ENCODE measurements at regions not wholly inside any gene's neighbourhood (a gene's known extent, or its start where the extent isn't known, plus 50 kb on each side); places are given as distances from the start of the nearest gene placed in this dataset.
"Not testable (repeated sequence)": the region's sequence is repeated elsewhere in the genome, so short reads cannot be mapped to it uniquely, and the experiment has no call there.

- intact Hi-C loops (cut with DNase I): no loop called here
- TF ChIP-seq POLR2AphosphoS5 (IDR thresholded peaks at IDR 0.05): no peak
- TF ChIP-seq POLR2A (IDR thresholded peaks at IDR 0.05): no peak
- TF ChIP-seq CTCF (IDR thresholded peaks at IDR 0.05): no peak
- H3K36me3 ChIP-seq: no peaks in the 10 kb centered on the region
- H3K9me3 ChIP-seq: no peaks in the 10 kb centered on the region
- no peak for DNase-seq (ENCODE audit: low spot score)
- no peak overlapping the region for H3K4me3 ChIP-seq
- no peaks in the 10 kb centered on the region for H3K4me1 ChIP-seq (replicated peaks)
- H3K27me3 ChIP-seq (replicated peaks; ENCODE audit: insufficient read depth): no peaks in the 10 kb centered on the region
- 90% methylated on average over 20 of the region's 29 CpGs for WGBS
- no peak overlapping the region for H3K27ac ChIP-seq
Observed at GRCh38 chr14:104305511-104306449, 167.4 kb downstream of the KIF26A start.

GRCh38 chr14:104306450-104307040, 168.2 kb downstream of the KIF26A start:
- H3K4me1 ChIP-seq (replicated peaks): no peaks in the 10 kb centered on the region
- H3K27me3 ChIP-seq (replicated peaks; ENCODE audit: insufficient read depth): no peaks in the 10 kb centered on the region
- H3K36me3 ChIP-seq: no peaks in the 10 kb centered on the region
- H3K4me3 ChIP-seq: no peak overlapping the region
- 82% methylated on average over 15 of the region's 17 CpGs for WGBS
- H3K9me3 ChIP-seq: no peaks in the 10 kb centered on the region
- TF ChIP-seq POLR2AphosphoS5 (IDR thresholded peaks at IDR 0.05): no peak
- TF ChIP-seq POLR2A (IDR thresholded peaks at IDR 0.05): no peak
- intact Hi-C loops (cut with DNase I): no loop called here
- H3K27ac ChIP-seq: no peak overlapping the region
- no peak for DNase-seq (ENCODE audit: low spot score)

GRCh38 chr14:104307246-104307626, 168.8 kb downstream of the KIF26A start:
- no peak for DNase-seq (ENCODE audit: low spot score)
- Histone ChIP-seq H3K36me3 (no peaks in the 10 kb centered on the region), H3K4me1 (replicated peaks) (no peaks in the 10 kb centered on the region), H3K27ac (no peak overlapping the region), H3K9me3 (no peaks in the 10 kb centered on the region), H3K4me3 (no peak overlapping the region), H3K27me3 (replicated peaks; ENCODE audit: insufficient read depth) (no peaks in the 10 kb centered on the region)
- intact Hi-C loops (cut with DNase I): no loop called here
- TF ChIP-seq POLR2A (IDR thresholded peaks at IDR 0.05) (no peak), CTCF (IDR thresholded peaks at IDR 0.05) (no peak), POLR2AphosphoS5 (IDR thresholded peaks at IDR 0.05) (no peak)
- WGBS: 75% methylated on average over 7 of the region's 7 CpGs

GRCh38 chr14:104307627-104308401, 169.4 kb downstream of the KIF26A start:
- H3K4me3 ChIP-seq: no peak overlapping the region
- WGBS: 94% methylated on average over 25 of the region's 25 CpGs
- intact Hi-C loops (cut with DNase I): no loop called here
- H3K4me1 ChIP-seq (replicated peaks): no peaks in the 10 kb centered on the region
- no peak overlapping the region for H3K27ac ChIP-seq
- no peaks in the 10 kb centered on the region for H3K27me3 ChIP-seq (replicated peaks; ENCODE audit: insufficient read depth)
- TF ChIP-seq POLR2AphosphoS5 (IDR thresholded peaks at IDR 0.05): no peak
- no peak for TF ChIP-seq CTCF (IDR thresholded peaks at IDR 0.05)
- no peak for TF ChIP-seq POLR2A (IDR thresholded peaks at IDR 0.05)
- H3K9me3 ChIP-seq: no peaks in the 10 kb centered on the region
- no peak for DNase-seq (ENCODE audit: low spot score)
- no peaks in the 10 kb centered on the region for H3K36me3 ChIP-seq

GRCh38 chr14:104308534-104308933, 170.1 kb downstream of the KIF26A start:
- H3K9me3 ChIP-seq; H3K27me3 ChIP-seq (replicated peaks; ENCODE audit: insufficient read depth); H3K4me3 ChIP-seq; H3K27ac ChIP-seq; H3K36me3 ChIP-seq; DNase-seq (ENCODE audit: low spot score); H3K4me1 ChIP-seq (replicated peaks); intact Hi-C loops (cut with DNase I): not testable (repeated sequence)
- 88% methylated on average over 10 of the region's 10 CpGs for WGBS
